ENCODE measurements at regions not wholly inside any gene's neighbourhood (a gene's known extent, or its start where the extent isn't known, plus 50 kb on each side); places are given as distances from the start of the nearest gene placed in this dataset.

- no peak overlapping the region for H3K4me3 ChIP-seq (ENCODE audit: low read depth, low read length)
- no peak for TF ChIP-seq CTCF (IDR thresholded peaks at IDR 0.05; ENCODE audit: low read depth, low read length)
These were observed 308.8 kb downstream of the DOCK8 start for GRCh38 chr9:523444-523843.

GRCh38 chr9:524008-524407, 309.3 kb downstream of the DOCK8 start:
- TF ChIP-seq CTCF (IDR thresholded peaks at IDR 0.05; ENCODE audit: low read depth, low read length), result no peak
- no peak overlapping the region for H3K4me3 ChIP-seq (ENCODE audit: low read depth, low read length)

- no peak overlapping the region for H3K4me3 ChIP-seq (ENCODE audit: low read depth, low read length)
- no peak for TF ChIP-seq CTCF (IDR thresholded peaks at IDR 0.05; ENCODE audit: low read depth, low read length)
These were observed 312.4 kb downstream of the DOCK8 start for GRCh38 chr9:526904-527591.

GRCh38 chr9:529731-530130, 311.8 kb upstream of the DMRT1 start:
- no peak overlapping the region for H3K4me3 ChIP-seq (ENCODE audit: low read depth, low read length)
- TF ChIP-seq CTCF (IDR thresholded peaks at IDR 0.05; ENCODE audit: low read depth, low read length), result no peak

- TF ChIP-seq CTCF (IDR thresholded peaks at IDR 0.05; ENCODE audit: low read depth, low read length), result no peak
- no peak overlapping the region for H3K4me3 ChIP-seq (ENCODE audit: low read depth, low read length)
These were observed 310.8 kb upstream of the DMRT1 start for GRCh38 chr9:530681-531080.

GRCh38 chr9:532707-533106, 308.8 kb upstream of the DMRT1 start:
- H3K4me3 ChIP-seq (ENCODE audit: low read depth, low read length), result no peak overlapping the region
- TF ChIP-seq CTCF (IDR thresholded peaks at IDR 0.05; ENCODE audit: low read depth, low read length), result no peak

GRCh38 chr9:534886-535285, 306.6 kb upstream of the DMRT1 start:
- TF ChIP-seq CTCF (IDR thresholded peaks at IDR 0.05; ENCODE audit: low read depth, low read length), result no peak
- H3K4me3 ChIP-seq (ENCODE audit: low read depth, low read length), result no peak overlapping the region
